OCI-LY1 (cell line): ENCODE measurements at regions not wholly inside any gene's neighbourhood (a gene's known extent, or its start where the extent isn't known, plus 50 kb on each side); places are given as distances from the start of the nearest gene placed in this dataset.

Source experiments
- H2AFZ ChIP-seq: fragments of 200-600 bp; sonication (generic), shearing (Covaris generic); 2 replicates; pipeline ENCODE4 v1.6.0; 2014; ENCODE audit warnings: antibody characterized with exemption, mild to moderate bottlenecking, low read length
- H3F3A ChIP-seq: fragments of 200-600 bp; sonication (generic), shearing (Covaris generic); 2 replicates; pipeline ENCODE4 v1.6.0; 2014; ENCODE audit warnings: mild to moderate bottlenecking, antibody characterized with exemption, low read length, moderate library complexity; ENCODE audit not compliant: insufficient read depth
- H3K27ac ChIP-seq: fragments of 200-600 bp; sonication (generic); 2 replicates; pipeline ENCODE4 v1.5.1; 2014; ENCODE audit warnings: low read length, mixed run types, mild to moderate bottlenecking, low read depth; ENCODE audit not compliant: poor library complexity, severe bottlenecking
- H3K27me3 ChIP-seq: fragments of 200-600 bp; sonication (generic); 2 replicates; pipeline ENCODE4 v1.6.0; 2014; ENCODE audit warnings: antibody characterized with exemption, mild to moderate bottlenecking, low read length, moderate library complexity; ENCODE audit not compliant: insufficient read depth
- H3K36me3 ChIP-seq: fragments of 200-600 bp; sonication (generic); 2 replicates; pipeline ENCODE4 v1.6.1; 2014; ENCODE audit warnings: mild to moderate bottlenecking, antibody characterized with exemption, low read length, moderate library complexity, mixed read lengths; ENCODE audit not compliant: insufficient read depth
- H3K4me1 ChIP-seq: fragments of 200-600 bp; sonication (generic); 2 replicates; pipeline ENCODE4 v1.5.1; 2014; ENCODE audit warnings: mild to moderate bottlenecking, low read length, moderate library complexity; ENCODE audit not compliant: insufficient read depth, severe bottlenecking
- H3K4me2 ChIP-seq: fragments of 200-600 bp; sonication (generic), shearing (Covaris generic); 2 replicates; pipeline ENCODE4 v1.6.1; 2014; ENCODE audit warnings: low read length
- H3K4me3 ChIP-seq: fragments of 200-600 bp; sonication (generic); 2 replicates; pipeline ENCODE4 v1.5.1; 2014; ENCODE audit warnings: low read length, low read depth, mild to moderate bottlenecking, mixed read lengths; ENCODE audit not compliant: poor library complexity, severe bottlenecking
- H3K79me2 ChIP-seq: fragments of 200-600 bp; shearing (Covaris generic); 2 replicates; pipeline ENCODE4 v1.6.1; 2016; ENCODE audit warnings: mixed run types, low read length, mixed read lengths; ENCODE audit not compliant: insufficient read depth
- H3K9ac ChIP-seq: fragments of 200-600 bp; sonication (generic), shearing (Covaris generic); 2 replicates; pipeline ENCODE4 v1.6.1; 2014; ENCODE audit warnings: mild to moderate bottlenecking, low read length, mixed read lengths
- H3K9me2 ChIP-seq: fragments of 200-600 bp; sonication (generic), shearing (Covaris generic); 2 replicates; pipeline ENCODE4 v1.6.1; 2014; ENCODE audit warnings: low read depth, mild to moderate bottlenecking, low read length, mixed read lengths
- H3K9me3 ChIP-seq: fragments of 200-600 bp; shearing (Covaris generic); 2 replicates; pipeline ENCODE4 v1.6.1; 2014; ENCODE audit warnings: low read length, mixed read lengths
- H4K20me1 ChIP-seq: fragments of 200-600 bp; sonication (generic), shearing (Covaris generic); 2 replicates; pipeline ENCODE4 v1.6.0; 2016; ENCODE audit warnings: mild to moderate bottlenecking, low read length; ENCODE audit not compliant: insufficient read depth
- CTCF ChIP-seq: fragments of 200-600 bp; sonication (generic), shearing (Covaris generic); IDR thresholded peaks from 2 replicates; pipeline ENCODE4 v1.5.1; 2017; ENCODE audit warnings: mild to moderate bottlenecking, antibody characterized with exemption, low read length, moderate library complexity, mixed read lengths
- EZH2 ChIP-seq: fragments of 200-600 bp; sonication (generic), shearing (Covaris generic); IDR thresholded peaks from 2 replicates; pipeline ENCODE4 v1.8.0; 2017; ENCODE audit warnings: borderline replicate concordance, mixed run types, mild to moderate bottlenecking, antibody characterized with exemption, low read length, moderate library complexity, mixed read lengths

GRCh38 chr15:93703092-93703739 is 528.1 kb upstream of the MCTP2 start:
- Histone ChIP-seq H2AFZ (no peak overlapping the region), H3K27ac (no peak overlapping the region), H3K4me1 (no peaks in the 10 kb centered on the region), H3K79me2 (no peaks in the 10 kb centered on the region), H4K20me1 (no peaks in the 10 kb centered on the region), H3K9me2 (no peaks in the 10 kb centered on the region; the same call in 1 of the 2 replicates), H3K36me3 (no peaks in the 10 kb centered on the region), H3K4me2 (no peak overlapping the region), H3K9ac (no peak overlapping the region), H3K4me3 (no peak overlapping the region), H3K27me3 (no peaks in the 10 kb centered on the region), H3F3A (no peaks in the 10 kb centered on the region), H3K9me3 (no peaks in the 10 kb centered on the region)
- TF ChIP-seq CTCF (no peak), EZH2 (no peak)

- Histone ChIP-seq H3K9me2 (no peaks in the 10 kb centered on the region; the same call in 1 of the 2 replicates), H3K27ac (no peak overlapping the region), H3K79me2 (no peaks in the 10 kb centered on the region), H3F3A (no peaks in the 10 kb centered on the region), H3K36me3 (no peaks in the 10 kb centered on the region), H4K20me1 (no peaks in the 10 kb centered on the region), H3K4me1 (no peaks in the 10 kb centered on the region), H3K4me3 (no peak overlapping the region), H3K27me3 (no peaks in the 10 kb centered on the region), H3K9me3 (no peaks in the 10 kb centered on the region), H3K9ac (no peak overlapping the region), H3K4me2 (no peak overlapping the region), H2AFZ (no peak overlapping the region)
- no peak for TF ChIP-seq CTCF
- no peak for TF ChIP-seq EZH2
Measured at GRCh38 chr15:93700051-93700450, 531.3 kb upstream of the MCTP2 start.

- no peaks in the 10 kb centered on the region for H3K27me3 ChIP-seq
- no peaks in the 10 kb centered on the region for H3K79me2 ChIP-seq
- no peaks in the 10 kb centered on the region for H3K9me2 ChIP-seq
- TF ChIP-seq EZH2 (no peak), CTCF (no peak)
- H4K20me1 ChIP-seq, result no peaks in the 10 kb centered on the region
- no peaks in the 10 kb centered on the region for H3K36me3 ChIP-seq
- no peaks in the 10 kb centered on the region for H3F3A ChIP-seq
- no peak overlapping the region for H3K9ac ChIP-seq
- H3K4me1 ChIP-seq, result no peaks in the 10 kb centered on the region
- H3K9me3 ChIP-seq, result no peaks in the 10 kb centered on the region
- H3K27ac ChIP-seq, result no peak overlapping the region
- no peak overlapping the region for H3K4me2 ChIP-seq
- H2AFZ ChIP-seq, result no peak overlapping the region
- H3K4me3 ChIP-seq, result no peak overlapping the region
Measured at GRCh38 chr15:93694033-93694432, 537.3 kb upstream of the MCTP2 start.
